ENCODE measurements at regions not wholly inside any gene's neighbourhood (a gene's known extent, or its start where the extent isn't known, plus 50 kb on each side); places are given as distances from the start of the nearest gene placed in this dataset.

GRCh38 chr6:80640176-80640575, 533.7 kb downstream of the BCKDHB start:
- Histone ChIP-seq H3K36me3 (ENCODE audit: insufficient read depth, low read length, poor library complexity, severe bottlenecking) (no peaks in the 10 kb centered on the region), H3K27ac (ENCODE audit: low read depth, low read length, poor library complexity, severe bottlenecking) (no peak overlapping the region), H3K9me3 (ENCODE audit: low read depth, low read length, poor library complexity, severe bottlenecking) (no peaks in the 10 kb centered on the region), H3K4me1 (ENCODE audit: insufficient read depth, low read length, poor library complexity, severe bottlenecking) (peaks cover 25% of the 10 kb centered on the region), H3K4me3 (ENCODE audit: low read depth, low read length, poor library complexity, severe bottlenecking) (no peak overlapping the region), H3K27me3 (replicated peaks; ENCODE audit: insufficient read depth, low read depth, low read length, poor library complexity) (no peaks in the 10 kb centered on the region)
- no peak for DNase-seq (ENCODE audit: low spot score)
- ChIA-PET CTCF (no interaction called here), POLR2A (ENCODE audit: low non-redundant PET) (no interaction called here)
- intact Hi-C loops (cut with micrococcal nuclease; ENCODE audit: unreplicated experiment), result no loop called here
- BruUV-seq (replicated peaks), result no TSS peak
- TF ChIP-seq EZH2 (IDR thresholded peaks at IDR 0.05; ENCODE audit: borderline replicate concordance, low read depth, low read length, poor library complexity, severe bottlenecking) (no peak), CTCF (conservative IDR thresholded peaks at IDR 0.05; ENCODE audit: low read depth, low read length) (no peak)

GRCh38 chr6:80639181-80639629, 532.7 kb downstream of the BCKDHB start:
- peak; percentile 10 for DNase-seq (ENCODE audit: low spot score)
- Histone ChIP-seq H3K27me3 (replicated peaks; ENCODE audit: insufficient read depth, low read depth, low read length, poor library complexity) (peaks cover under 1% of the 10 kb centered on the region), H3K4me3 (ENCODE audit: low read depth, low read length, poor library complexity, severe bottlenecking) (no peak overlapping the region), H3K36me3 (ENCODE audit: insufficient read depth, low read length, poor library complexity, severe bottlenecking) (no peaks in the 10 kb centered on the region), H3K9me3 (ENCODE audit: low read depth, low read length, poor library complexity, severe bottlenecking) (no peaks in the 10 kb centered on the region), H3K4me1 (ENCODE audit: insufficient read depth, low read length, poor library complexity, severe bottlenecking) (peaks cover 25% of the 10 kb centered on the region), H3K27ac (ENCODE audit: low read depth, low read length, poor library complexity, severe bottlenecking) (peak overlapping the region; percentile 68)
- TSS peak; percentile 94 for BruUV-seq (replicated peaks)
- CTCF ChIA-PET, result interaction anchor here (0.7 kb wide), 1 partner anchor 15 kb away, joined by 3 read pairs; no protein-coding TSS in a partner anchor
- TF ChIP-seq CTCF (conservative IDR thresholded peaks at IDR 0.05; ENCODE audit: low read depth, low read length) (no peak), EZH2 (IDR thresholded peaks at IDR 0.05; ENCODE audit: borderline replicate concordance, low read depth, low read length, poor library complexity, severe bottlenecking) (no peak)
- POLR2A ChIA-PET (ENCODE audit: low non-redundant PET), result no interaction called here
- intact Hi-C loops (cut with micrococcal nuclease; ENCODE audit: unreplicated experiment), result no loop called here

- H3K27ac ChIP-seq (ENCODE audit: low read depth, low read length, poor library complexity, severe bottlenecking), result peak overlapping the region; percentile 74
- no peaks in the 10 kb centered on the region for H3K9me3 ChIP-seq (ENCODE audit: low read depth, low read length, poor library complexity, severe bottlenecking)
- intact Hi-C loops (cut with micrococcal nuclease; ENCODE audit: unreplicated experiment), result no loop called here
- peak; percentile 99 for DNase-seq (ENCODE audit: low spot score)
- TF ChIP-seq EZH2 (IDR thresholded peaks at IDR 0.05; ENCODE audit: borderline replicate concordance, low read depth, low read length, poor library complexity, severe bottlenecking) (no peak), CTCF (conservative IDR thresholded peaks at IDR 0.05; ENCODE audit: low read depth, low read length) (no peak)
- H3K36me3 ChIP-seq (ENCODE audit: insufficient read depth, low read length, poor library complexity, severe bottlenecking), result no peaks in the 10 kb centered on the region
- ChIA-PET CTCF (interaction anchor here (0.7 kb wide), 1 partner anchor 16 kb away, joined by 3 read pairs; no protein-coding TSS in a partner anchor), POLR2A (ENCODE audit: low non-redundant PET) (no interaction called here)
- BruUV-seq (replicated peaks), result no TSS peak
- H3K27me3 ChIP-seq (replicated peaks; ENCODE audit: insufficient read depth, low read depth, low read length, poor library complexity), result peaks cover 3% of the 10 kb centered on the region
- H3K4me3 ChIP-seq (ENCODE audit: low read depth, low read length, poor library complexity, severe bottlenecking), result no peak overlapping the region
- peaks cover 25% of the 10 kb centered on the region for H3K4me1 ChIP-seq (ENCODE audit: insufficient read depth, low read length, poor library complexity, severe bottlenecking)
These were observed 532.0 kb downstream of the BCKDHB start for GRCh38 chr6:80638213-80639055.
